T-cell (primary cell): ENCODE measurements at regions not wholly inside any gene's neighbourhood (a gene's known extent, or its start where the extent isn't known, plus 50 kb on each side); places are given as distances from the start of the nearest gene placed in this dataset.

Experiments
- ATAC-seq, 4 experiments: fragments of 200-7000 bp in 3 of 4; fragments of 150-1000 bp in 1 of 4; cut with Tn5 transposase; replicated peaks in 1 of 4; 1 replicate in 3 of 4; 2 replicates in 1 of 4; pipeline ENCODE4 v1.10.0; 2021; ENCODE audit warnings: moderate library complexity in 3 of 4, mild to moderate bottlenecking in 2 of 4, moderate number of reproducible peaks in 1 of 4
- CTCF ChIA-PET, 2 donors: fragments of 300-600 bp; sonication (Branson Sonifier 250); formaldehyde crosslinking; loops; one replicate each; lab custom pipeline; 2022; ENCODE audit warnings: antibody characterized with exemption in 2 of 2; lab: Charles Lee
- POLR2A ChIA-PET, 2 donors: fragments of 300-600 bp; sonication (Branson Sonifier 250); formaldehyde crosslinking; loops; one replicate each; lab custom pipeline; 2022; ENCODE audit warnings: antibody characterized with exemption in 2 of 2; lab: Charles Lee
- DNase-seq, 35 experiments: peaks; one replicate each; pipeline versions ENCODE4 v3.0.0 to v3.0.0-alpha.2; 2013 to 2023
- H3K27ac ChIP-seq: one replicate; pipeline ENCODE4 v1.5.1; 2013; ENCODE audit warnings: low read length
- H3K27me3 ChIP-seq, 2 experiments: replicated peaks in 1 of 2; 1 replicate in 1 of 2; 2 replicates in 1 of 2; pipeline versions ENCODE4 v1.6.1 to v1.7.0; 2013; ENCODE audit warnings: low read length in 1 of 2, mixed read lengths in 1 of 2; ENCODE audit not compliant: control insufficient read depth in 2 of 2, insufficient read depth in 2 of 2; ENCODE audit errors: extremely low read depth in 1 of 2
- H3K36me3 ChIP-seq, 2 donors: 1 replicate in 1 of 2; 2 replicates in 1 of 2; pipeline versions ENCODE4 v1.6.1 to v1.7.0; 2013; ENCODE audit warnings: low read length in 1 of 2; ENCODE audit not compliant: control insufficient read depth in 2 of 2, insufficient read depth in 1 of 2; ENCODE audit errors: extremely low read depth in 1 of 2
- H3K4me1 ChIP-seq, 2 experiments: 1 replicate in 1 of 2; 2 replicates in 1 of 2; pipeline versions ENCODE4 v1.6.1 to v1.7.0; 2013; ENCODE audit warnings: low read length in 2 of 2, mixed read lengths in 1 of 2; ENCODE audit not compliant: insufficient read depth in 2 of 2, control insufficient read depth in 1 of 2; ENCODE audit errors: extremely low read depth in 1 of 2
- H3K4me3 ChIP-seq, 2 donors: 1 replicate in 1 of 2; 2 replicates in 1 of 2; pipeline versions ENCODE4 v1.5.1 to v1.7.0; 2013; ENCODE audit warnings: mild to moderate bottlenecking in 2 of 2, low read length in 1 of 2, moderate library complexity in 1 of 2; ENCODE audit not compliant: control insufficient read depth in 1 of 2; ENCODE audit errors: extremely low read depth in 1 of 2
- H3K9me3 ChIP-seq: 2 replicates; pipeline ENCODE4 v1.7.0; 2013
- H3K27ac Mint-ChIP-seq, 2 donors: one replicate each; pipeline ENCODE4 v1.8.0; 2020 to 2021; ENCODE audit warnings: mild to moderate bottlenecking in 2 of 2, mixed read lengths in 2 of 2
- H3K27me3 Mint-ChIP-seq, 2 donors: one replicate each; pipeline ENCODE4 v1.8.0; 2021 to 2022; ENCODE audit warnings: mixed read lengths in 2 of 2
- H3K36me3 Mint-ChIP-seq: one replicate; pipeline ENCODE4 v1.8.0; 2021; ENCODE audit warnings: mixed read lengths
- H3K4me1 Mint-ChIP-seq, 3 donors: one replicate each; pipeline ENCODE4 v1.8.0; 2020 to 2022; ENCODE audit warnings: mixed read lengths in 3 of 3, mild to moderate bottlenecking in 1 of 3
- H3K4me3 Mint-ChIP-seq, 3 donors: one replicate each; pipeline ENCODE4 v1.8.0; 2020 to 2022; ENCODE audit warnings: mild to moderate bottlenecking in 3 of 3, mixed read lengths in 3 of 3, moderate library complexity in 3 of 3
- H3K9me3 Mint-ChIP-seq, 3 donors: one replicate each; pipeline ENCODE4 v1.8.0; 2020 to 2022; ENCODE audit warnings: mixed read lengths in 3 of 3
- WGBS: methylation state at CpG from one replicate; pipeline ENCODE4 v1.1.5; 2013; ENCODE audit warnings: missing lambda C conversion rate; ENCODE audit not compliant: insufficient coverage; 5-methylcytosine and 5-hydroxymethylcytosine counted together

DNA sequence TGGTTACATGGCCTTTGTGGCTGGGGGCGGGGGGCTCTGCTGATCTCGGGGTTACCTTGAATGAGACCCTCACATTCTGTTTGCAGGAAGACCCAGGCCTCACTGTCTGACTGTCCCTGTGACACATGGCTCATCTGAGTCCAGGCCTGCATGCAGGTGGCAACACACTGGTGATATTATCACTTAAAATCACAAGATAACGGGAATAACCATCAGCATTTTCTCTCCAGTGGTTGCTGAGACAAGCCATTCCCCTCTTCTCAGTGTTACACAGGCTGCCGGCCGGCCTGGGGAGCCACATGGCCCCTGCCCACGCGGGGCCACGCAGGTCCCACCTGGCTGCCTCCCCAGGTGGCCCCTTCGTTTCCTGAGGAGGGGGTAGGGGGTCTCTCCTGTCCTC lies 197.6 kb downstream of the ENGASE start:
- Histone ChIP-seq H3K9me3 (no peaks in the 10 kb centered on the region), H3K27ac (no peak overlapping the region), H3K36me3 (no peaks in the 10 kb centered on the region), H3K4me3 (no peak overlapping the region), H3K4me1 (peaks cover 0 to 3% of the 10 kb centered on the region in 2 experiments), H3K27me3 (peaks cover 2 to 58% of the 10 kb centered on the region in 2 experiments)
- Mint-ChIP-seq H3K4me1 (peaks cover 3 to 6% (median 3%) of the 10 kb centered on the region in 3 donors), H3K4me3 (no peak overlapping the region), H3K36me3 (no peaks in the 10 kb centered on the region), H3K27me3 (peaks cover 25 to 51% of the 10 kb centered on the region in 2 donors), H3K27ac (no peak overlapping the region), H3K9me3 (no peaks in the 10 kb centered on the region)
- ATAC-seq: no peak
- CTCF ChIA-PET: no interaction called here
- POLR2A ChIA-PET: no interaction called here
- DNase-seq: no peak
- 92% methylated on average over 2 of the region's 9 CpGs for WGBS

DNA sequence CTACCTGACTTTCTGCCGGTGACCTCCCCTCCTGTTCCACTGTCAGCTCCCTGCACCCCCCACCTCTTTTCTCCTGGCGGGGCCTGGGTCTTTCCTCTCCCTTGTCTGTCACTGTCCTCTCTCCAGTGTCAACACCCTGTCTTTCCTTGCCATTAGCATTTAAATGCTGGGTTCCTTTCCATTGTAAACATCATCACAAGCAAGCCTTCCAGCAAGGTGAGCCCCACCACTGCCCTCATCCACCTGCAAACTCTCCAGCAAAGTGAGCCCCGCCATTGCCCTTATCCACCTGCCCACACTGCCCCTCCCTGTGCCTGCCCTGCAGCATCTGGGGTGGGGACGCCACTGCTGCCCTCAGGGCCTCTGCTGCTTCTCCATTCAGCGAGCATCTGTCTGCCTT lies 195.0 kb downstream of the ENGASE start:
- ChIA-PET POLR2A (no interaction called here), CTCF (no interaction called here)
- Mint-ChIP-seq H3K4me3 (no peak overlapping the region), H3K4me1 (no peaks in the 10 kb centered on the region), H3K36me3 (no peaks in the 10 kb centered on the region), H3K9me3 (no peaks in the 10 kb centered on the region), H3K27me3 (peaks cover 25 to 49% of the 10 kb centered on the region in 2 donors), H3K27ac (peak overlapping the region in 1 of 2 donors; percentile 25)
- no peaks in the 10 kb centered on the region for H3K4me1 ChIP-seq
- no peak overlapping the region for H3K27ac ChIP-seq
- ATAC-seq (no peak), DNase-seq (no peak)
- peaks cover 2 to 65% of the 10 kb centered on the region in 2 experiments for H3K27me3 ChIP-seq
- H3K9me3 ChIP-seq: no peaks in the 10 kb centered on the region
- no peaks in the 10 kb centered on the region for H3K36me3 ChIP-seq
- WGBS: 20% methylated on average over 5 of the region's 5 CpGs
- no peak overlapping the region for H3K4me3 ChIP-seq

DNA sequence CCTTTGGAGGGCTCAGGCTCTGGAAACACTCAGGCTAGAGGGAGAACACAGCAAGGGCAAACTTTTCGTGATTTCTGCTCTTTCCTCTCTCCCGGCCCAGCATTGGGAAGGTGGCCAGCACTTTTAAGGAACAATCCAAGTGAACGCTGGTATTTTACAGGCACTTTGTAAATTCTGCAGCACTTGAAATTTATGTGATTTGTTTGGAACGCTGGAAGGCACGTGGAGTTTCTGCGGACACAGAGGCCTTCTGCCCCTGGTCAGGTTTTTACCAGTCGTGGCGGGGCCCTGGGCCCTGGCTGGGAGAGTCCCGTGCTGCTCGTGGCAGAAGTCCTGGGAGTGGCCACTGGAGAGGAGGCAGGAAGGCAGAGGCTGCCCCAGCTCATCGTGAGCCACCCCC lies 188.6 kb downstream of the ENGASE start:
- H3K27me3 ChIP-seq: peaks cover 0 to 35% of the 10 kb centered on the region in 2 experiments
- no peaks in the 10 kb centered on the region for H3K36me3 ChIP-seq
- DNase-seq (no peak), ATAC-seq (no peak)
- no peaks in the 10 kb centered on the region for H3K4me1 ChIP-seq
- H3K4me1 Mint-ChIP-seq: no peaks in the 10 kb centered on the region
- H3K27ac ChIP-seq: no peak overlapping the region
- no peak overlapping the region for H3K27ac Mint-ChIP-seq
- 83% methylated on average over 10 of the region's 11 CpGs for WGBS
- no peaks in the 10 kb centered on the region for H3K36me3 Mint-ChIP-seq
- no peaks in the 10 kb centered on the region for H3K9me3 Mint-ChIP-seq
- H3K4me3 Mint-ChIP-seq: no peak overlapping the region
- no peak overlapping the region for H3K4me3 ChIP-seq
- CTCF ChIA-PET: no interaction called here
- peaks cover 9 to 22% of the 10 kb centered on the region in 2 donors for H3K27me3 Mint-ChIP-seq
- H3K9me3 ChIP-seq: no peaks in the 10 kb centered on the region
- POLR2A ChIA-PET: no interaction called here

DNA sequence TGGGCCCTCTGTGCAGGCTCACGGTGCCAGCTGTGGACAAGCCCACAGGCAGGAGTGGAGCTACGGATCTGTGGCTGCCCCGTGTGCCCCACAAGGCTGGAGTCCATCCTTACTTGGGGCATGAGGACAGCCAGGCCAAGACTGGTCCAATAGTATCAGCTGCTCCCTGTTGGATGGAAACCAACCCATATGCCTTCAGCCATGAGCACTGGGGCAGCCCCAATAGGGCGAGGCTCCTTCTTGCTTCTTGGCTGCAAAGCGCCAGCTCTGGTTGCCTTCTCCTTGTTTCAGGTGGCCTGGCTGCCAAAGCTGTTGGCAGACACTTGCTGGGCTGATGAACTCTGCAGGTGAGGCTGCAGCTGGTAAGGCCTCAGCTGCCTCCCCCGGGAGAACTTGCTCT lies 188.0 kb downstream of the ENGASE start:
- POLR2A ChIA-PET: no interaction called here
- no peaks in the 10 kb centered on the region for H3K36me3 ChIP-seq
- Mint-ChIP-seq H3K4me3 (no peak overlapping the region), H3K36me3 (no peaks in the 10 kb centered on the region), H3K9me3 (no peaks in the 10 kb centered on the region), H3K4me1 (no peaks in the 10 kb centered on the region), H3K27me3 (peaks cover 9 to 17% of the 10 kb centered on the region in 2 donors), H3K27ac (no peak overlapping the region)
- WGBS: 76% methylated on average over 5 of the region's 6 CpGs
- no peaks in the 10 kb centered on the region for H3K4me1 ChIP-seq
- CTCF ChIA-PET: no interaction called here
- no peaks in the 10 kb centered on the region for H3K9me3 ChIP-seq
- no peak overlapping the region for H3K27ac ChIP-seq
- DNase-seq (no peak), ATAC-seq (no peak)
- peaks cover 0 to 32% of the 10 kb centered on the region in 2 experiments for H3K27me3 ChIP-seq
- no peak overlapping the region for H3K4me3 ChIP-seq

DNA sequence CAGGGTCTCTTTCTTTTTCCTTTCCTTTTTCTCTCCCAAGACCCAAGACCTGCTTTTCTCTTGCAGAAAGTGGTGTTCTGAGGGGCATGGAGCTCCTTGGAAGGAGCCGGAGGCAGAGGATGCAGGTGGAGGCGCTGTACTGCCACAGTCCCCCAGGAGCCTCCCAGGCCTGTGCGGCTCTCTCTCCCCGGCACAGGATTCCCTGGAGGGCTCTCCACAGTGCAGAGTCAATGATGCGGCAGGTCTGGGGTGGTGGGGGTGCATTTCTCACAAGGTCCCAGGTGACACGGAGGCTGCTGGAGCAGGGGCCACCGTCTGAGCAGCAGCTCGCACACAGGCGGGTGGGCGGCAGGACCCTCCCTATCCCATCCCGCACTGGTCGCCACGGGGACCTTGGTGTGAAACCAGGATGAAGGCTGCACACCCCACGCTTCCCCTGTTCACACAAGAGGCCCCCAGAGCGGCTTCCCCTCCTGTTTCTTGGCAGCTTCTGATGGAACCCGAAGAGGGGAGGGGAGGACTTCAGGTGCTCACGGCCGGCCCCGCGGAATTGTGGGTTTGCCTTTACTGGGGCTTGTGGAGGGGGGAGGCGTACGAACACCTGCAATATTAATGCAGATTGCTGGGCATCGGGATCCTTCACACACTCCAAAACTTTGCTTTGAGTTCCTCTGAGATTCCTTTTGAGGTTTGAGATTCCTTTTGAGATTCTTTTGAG lies 186.9 kb downstream of the ENGASE start:
- Histone ChIP-seq H3K9me3 (no peaks in the 10 kb centered on the region), H3K36me3 (no peaks in the 10 kb centered on the region), H3K27me3 (peaks cover 0 to 35% of the 10 kb centered on the region in 2 experiments), H3K4me1 (no peaks in the 10 kb centered on the region), H3K4me3 (no peak overlapping the region), H3K27ac (no peak overlapping the region)
- ChIA-PET CTCF (no interaction called here), POLR2A (no interaction called here)
- H3K36me3 Mint-ChIP-seq: no peaks in the 10 kb centered on the region
- ATAC-seq (no peak), DNase-seq (no peak)
- H3K9me3 Mint-ChIP-seq: no peaks in the 10 kb centered on the region
- no peaks in the 10 kb centered on the region for H3K4me1 Mint-ChIP-seq
- peaks cover 9 to 17% of the 10 kb centered on the region in 2 donors for H3K27me3 Mint-ChIP-seq
- no peak overlapping the region for H3K27ac Mint-ChIP-seq
- no peak overlapping the region for H3K4me3 Mint-ChIP-seq
- 93% methylated on average over 7 of the region's 23 CpGs for WGBS

DNA sequence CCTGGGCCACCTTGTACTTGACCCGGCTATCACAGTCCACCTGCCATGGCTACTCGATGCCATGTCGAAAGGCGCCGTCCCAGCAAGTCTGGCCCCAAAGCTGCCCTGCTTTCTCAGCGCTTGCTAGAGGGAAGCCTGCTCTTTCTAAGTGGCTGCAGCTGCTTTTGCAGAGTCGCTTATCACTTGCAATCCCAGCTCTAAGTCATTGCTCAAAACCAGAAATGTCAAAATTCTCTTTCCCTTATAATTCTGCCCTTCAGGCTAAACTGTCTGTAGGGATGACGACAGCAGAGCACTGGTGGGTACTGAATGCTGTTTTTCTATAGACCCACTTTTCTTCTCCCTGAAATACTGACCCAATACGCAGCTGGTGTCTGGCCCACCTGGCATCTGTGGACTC lies 184.2 kb downstream of the ENGASE start:
- 93% methylated on average over 7 of the region's 9 CpGs for WGBS
- H3K4me1 Mint-ChIP-seq: no peaks in the 10 kb centered on the region
- no peak overlapping the region for H3K27ac Mint-ChIP-seq
- DNase-seq: no peak
- ATAC-seq: no peak
- peaks cover 17 to 30% of the 10 kb centered on the region in 2 donors for H3K27me3 Mint-ChIP-seq
- Histone ChIP-seq H3K4me1 (no peaks in the 10 kb centered on the region), H3K27ac (no peak overlapping the region), H3K27me3 (peaks cover 0 to 55% of the 10 kb centered on the region in 2 experiments), H3K4me3 (no peak overlapping the region), H3K9me3 (no peaks in the 10 kb centered on the region), H3K36me3 (no peaks in the 10 kb centered on the region)
- CTCF ChIA-PET: no interaction called here
- POLR2A ChIA-PET: no interaction called here
- no peaks in the 10 kb centered on the region for H3K9me3 Mint-ChIP-seq
- no peaks in the 10 kb centered on the region for H3K36me3 Mint-ChIP-seq
- H3K4me3 Mint-ChIP-seq: no peak overlapping the region
